Peyer's patch (tissue), 4 donors: ENCODE measurements at regions not wholly inside any gene's neighbourhood (a gene's known extent, or its start where the extent isn't known, plus 50 kb on each side); places are given as distances from the start of the nearest gene placed in this dataset.

Source experiments
- DNase-seq, 3 donors: peaks; one replicate each; pipeline ENCODE4 v3.0.0-alpha.2; 2017 to 2019
- H3K27ac ChIP-seq, 4 donors: fragments of 200-600 bp; sonication (generic); one replicate each; pipeline ENCODE4 v1.5.1; 2016 to 2019
- H3K27me3 ChIP-seq, 2 donors: fragments of 200-600 bp; sonication (generic); one replicate each; pipeline ENCODE4 v1.5.1; 2019
- H3K36me3 ChIP-seq, 3 donors: fragments of 200-600 bp; sonication (generic); one replicate each; pipeline ENCODE4 v1.5.1; 2016 to 2019
- H3K4me1 ChIP-seq, 4 donors: fragments of 200-600 bp; sonication (generic); one replicate each; pipeline ENCODE4 v1.5.1; 2016 to 2019
- H3K4me3 ChIP-seq, 4 donors: fragments of 200-600 bp; sonication (generic); 1 replicate in 3 of 4; 2 replicates in 1 of 4; pipeline ENCODE4 v1.5.1; 2016 to 2019; ENCODE audit warnings: mild to moderate bottlenecking in 1 of 4
- H3K9me3 ChIP-seq, 4 donors: fragments of 200-600 bp; sonication (generic); one replicate each; pipeline ENCODE4 v1.5.1; 2016 to 2019; ENCODE audit warnings: mild to moderate bottlenecking in 1 of 4
- CTCF ChIP-seq, 6 experiments: fragments of 450-650 bp in 4 of 6; fragments of 200-600 bp in 2 of 6; sonication (generic) in 1 of 6; IDR thresholded peaks; one replicate each; pipeline ENCODE4 v1.5.1; 2017 to 2019; ENCODE audit warnings: antibody characterized with exemption in 6 of 6, mild to moderate bottlenecking in 3 of 6, moderate library complexity in 1 of 6
- POLR2A ChIP-seq, 2 donors: fragments of 450-650 bp; IDR thresholded peaks; one replicate each; pipeline ENCODE4 v1.5.1; 2017; ENCODE audit warnings: antibody characterized with exemption in 2 of 2, mild to moderate bottlenecking in 2 of 2, moderate library complexity in 2 of 2

- no peak overlapping the region for H3K27ac ChIP-seq
- no peaks in the 10 kb centered on the region for H3K36me3 ChIP-seq
These were observed 213.8 kb downstream of the SLC6A15 start for GRCh38 chr12:84698576-84699333.

DNA sequence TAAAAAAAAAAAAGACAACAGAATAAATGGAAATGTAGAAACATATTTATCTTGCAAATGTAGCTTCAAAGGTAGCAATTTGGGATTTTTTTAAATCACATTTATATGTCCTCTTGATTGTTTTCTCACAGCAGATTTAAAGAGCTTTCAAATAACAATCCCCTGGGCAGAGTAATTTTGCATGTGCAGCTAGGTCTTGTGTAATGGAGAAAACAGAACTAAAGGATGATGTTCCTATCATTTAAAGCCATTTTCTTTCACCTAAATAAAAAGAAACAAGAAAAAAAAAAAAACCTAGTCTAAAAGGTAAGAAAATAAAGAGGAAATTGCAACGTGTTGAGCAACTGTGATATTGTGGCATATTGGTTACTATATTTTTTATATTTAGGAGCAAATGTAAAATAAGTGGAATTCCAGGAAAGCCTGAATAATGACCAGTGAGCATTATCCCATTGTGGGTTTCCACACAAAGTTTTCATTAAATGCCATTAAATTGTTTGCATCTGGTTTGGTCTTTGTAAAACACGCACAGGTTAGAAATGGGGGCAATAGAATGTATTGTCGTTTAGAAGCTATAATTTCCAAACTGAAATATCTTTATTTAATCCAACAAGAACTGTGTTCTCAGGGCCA, 215.6 kb downstream of the SLC6A15 start:
- no peaks in the 10 kb centered on the region for H3K9me3 ChIP-seq
- no peaks in the 10 kb centered on the region for H3K27me3 ChIP-seq
- no peak overlapping the region for H3K4me3 ChIP-seq
- DNase-seq = no peak
- no peak overlapping the region for H3K27ac ChIP-seq
- TF ChIP-seq CTCF (IDR thresholded peaks at IDR 0.05) = no peak
- no peak for TF ChIP-seq POLR2A (IDR thresholded peaks at IDR 0.05)
- H3K36me3 ChIP-seq = no peaks in the 10 kb centered on the region
- H3K4me1 ChIP-seq = no peaks in the 10 kb centered on the region

More at GRCh38 chr12:84698576-84699333, 213.8 kb downstream of the SLC6A15 start:
- Histone ChIP-seq H3K4me1 (no peaks in the 10 kb centered on the region), H3K4me3 (no peak overlapping the region), H3K27me3 (no peaks in the 10 kb centered on the region), H3K9me3 (no peaks in the 10 kb centered on the region)
- TF ChIP-seq POLR2A (IDR thresholded peaks at IDR 0.05) = no peak
- no peak for TF ChIP-seq CTCF (IDR thresholded peaks at IDR 0.05)
- DNase-seq = peak in 2 of 3 donors; percentile 46 to 51

DNA sequence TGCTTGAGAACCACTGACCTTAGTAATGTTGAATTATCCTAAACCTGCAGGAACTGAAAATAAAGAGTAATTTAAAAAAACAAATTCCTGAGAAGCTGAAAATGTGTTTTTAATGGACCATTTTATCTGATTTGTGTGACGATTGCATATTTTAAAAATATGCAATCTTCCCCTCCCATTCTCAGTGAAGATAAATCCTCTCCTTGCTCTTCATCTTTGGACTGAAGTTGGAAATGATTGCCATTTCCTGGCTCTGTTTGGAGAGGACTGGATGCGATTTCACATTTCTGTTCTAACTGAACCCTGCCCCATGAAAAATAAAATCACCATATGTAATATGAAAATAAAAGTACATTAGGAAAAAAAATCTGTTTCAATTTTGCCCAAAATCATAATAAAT, 216.3 kb downstream of the SLC6A15 start:
- Histone ChIP-seq H3K27me3 (no peaks in the 10 kb centered on the region), H3K36me3 (no peaks in the 10 kb centered on the region), H3K27ac (no peak overlapping the region), H3K9me3 (no peaks in the 10 kb centered on the region), H3K4me1 (no peaks in the 10 kb centered on the region), H3K4me3 (no peak overlapping the region)
- TF ChIP-seq CTCF (IDR thresholded peaks at IDR 0.05) (no peak), POLR2A (IDR thresholded peaks at IDR 0.05) (no peak)
- DNase-seq = no peak

- no peak overlapping the region for H3K4me3 ChIP-seq
- no peak for DNase-seq
- no peaks in the 10 kb centered on the region for H3K9me3 ChIP-seq
- H3K36me3 ChIP-seq = no peaks in the 10 kb centered on the region
- TF ChIP-seq CTCF (IDR thresholded peaks at IDR 0.05) = no peak
- TF ChIP-seq POLR2A (IDR thresholded peaks at IDR 0.05) = no peak
- no peak overlapping the region for H3K27ac ChIP-seq
- H3K27me3 ChIP-seq = no peaks in the 10 kb centered on the region
- H3K4me1 ChIP-seq = no peaks in the 10 kb centered on the region
These were observed 218.5 kb downstream of the SLC6A15 start for GRCh38 chr12:84694116-84694515.

- TF ChIP-seq POLR2A (IDR thresholded peaks at IDR 0.05) (no peak), CTCF (IDR thresholded peaks at IDR 0.05) (no peak)
- no peak overlapping the region for H3K4me3 ChIP-seq
- no peaks in the 10 kb centered on the region for H3K9me3 ChIP-seq
- DNase-seq = no peak
- no peaks in the 10 kb centered on the region for H3K36me3 ChIP-seq
- H3K27ac ChIP-seq = no peak overlapping the region
- no peaks in the 10 kb centered on the region for H3K4me1 ChIP-seq
- H3K27me3 ChIP-seq = no peaks in the 10 kb centered on the region
These were observed 220.5 kb downstream of the SLC6A15 start for GRCh38 chr12:84692071-84692470.
